Testis (tissue), 2 donors: ENCODE measurements at regions not wholly inside any gene's neighbourhood (a gene's known extent, or its start where the extent isn't known, plus 50 kb on each side); places are given as distances from the start of the nearest gene placed in this dataset.

ENCODE experiments used
- POLR2A ChIP-seq: fragments of 450-650 bp; IDR thresholded peaks from one replicate; pipeline ENCODE4 v1.6.1; 2017; ENCODE audit warnings: antibody characterized with exemption, mild to moderate bottlenecking, moderate library complexity
- TF ChIP-seq, protein P1 (sequence below), 3 experiments: fragments of 450-650 bp in 2 of 3; fragments of 200-600 bp in 1 of 3; sonication (generic) in 1 of 3; IDR thresholded peaks; one replicate each; pipeline ENCODE4 v1.5.1; 2016 to 2019; ENCODE audit warnings: antibody characterized with exemption in 3 of 3, mild to moderate bottlenecking in 2 of 3, moderate library complexity in 1 of 3

DNA sequence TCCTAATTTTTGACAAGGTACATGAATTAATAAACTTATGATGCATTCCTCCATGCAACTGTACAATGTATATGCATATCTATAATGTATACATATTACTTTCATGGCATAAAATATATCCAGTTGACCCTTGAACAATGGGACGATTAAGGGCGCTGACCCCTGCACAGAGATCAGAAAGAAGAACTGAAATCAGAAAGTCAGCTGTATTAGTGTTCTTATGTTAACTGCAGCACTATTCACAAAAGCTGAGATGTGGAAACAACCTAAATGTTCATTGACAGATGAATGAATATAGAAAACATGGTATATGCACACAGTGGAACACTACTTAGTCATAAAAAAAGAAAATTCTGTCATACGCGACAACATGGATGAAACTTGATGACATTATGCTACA, 457.1 kb downstream of the GBA3 start:
- TF ChIP-seq, protein P1, sequence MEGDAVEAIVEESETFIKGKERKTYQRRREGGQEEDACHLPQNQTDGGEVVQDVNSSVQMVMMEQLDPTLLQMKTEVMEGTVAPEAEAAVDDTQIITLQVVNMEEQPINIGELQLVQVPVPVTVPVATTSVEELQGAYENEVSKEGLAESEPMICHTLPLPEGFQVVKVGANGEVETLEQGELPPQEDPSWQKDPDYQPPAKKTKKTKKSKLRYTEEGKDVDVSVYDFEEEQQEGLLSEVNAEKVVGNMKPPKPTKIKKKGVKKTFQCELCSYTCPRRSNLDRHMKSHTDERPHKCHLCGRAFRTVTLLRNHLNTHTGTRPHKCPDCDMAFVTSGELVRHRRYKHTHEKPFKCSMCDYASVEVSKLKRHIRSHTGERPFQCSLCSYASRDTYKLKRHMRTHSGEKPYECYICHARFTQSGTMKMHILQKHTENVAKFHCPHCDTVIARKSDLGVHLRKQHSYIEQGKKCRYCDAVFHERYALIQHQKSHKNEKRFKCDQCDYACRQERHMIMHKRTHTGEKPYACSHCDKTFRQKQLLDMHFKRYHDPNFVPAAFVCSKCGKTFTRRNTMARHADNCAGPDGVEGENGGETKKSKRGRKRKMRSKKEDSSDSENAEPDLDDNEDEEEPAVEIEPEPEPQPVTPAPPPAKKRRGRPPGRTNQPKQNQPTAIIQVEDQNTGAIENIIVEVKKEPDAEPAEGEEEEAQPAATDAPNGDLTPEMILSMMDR (IDR thresholded peaks at IDR 0.05): no peak
- TF ChIP-seq POLR2A: no peak
